ENCODE measurements at regions not wholly inside any gene's neighbourhood (a gene's known extent, or its start where the extent isn't known, plus 50 kb on each side); places are given as distances from the start of the nearest gene placed in this dataset.

- no peak overlapping the region for H3K27ac ChIP-seq (ENCODE audit: low read length)
- no peak overlapping the region for H3K9ac ChIP-seq (ENCODE audit: low read length)
- H3K4me1 ChIP-seq (ENCODE audit: control insufficient read depth, low read depth, low read length): peaks cover 6% of the 10 kb centered on the region
- H3K27me3 ChIP-seq (ENCODE audit: control insufficient read depth, insufficient read depth, low read length): no peaks in the 10 kb centered on the region
- H3K9me3 ChIP-seq (ENCODE audit: control insufficient read depth, low read depth, low read length): no peaks in the 10 kb centered on the region
- H3K4me3 ChIP-seq (ENCODE audit: low read length): no peak overlapping the region
- no peaks in the 10 kb centered on the region for H3K36me3 ChIP-seq (ENCODE audit: control insufficient read depth, low read depth, low read length)
Observed at GRCh38 chr11:44445500-44446365, 119.7 kb upstream of the CD82 start.

- peaks cover 6% of the 10 kb centered on the region for H3K4me1 ChIP-seq (ENCODE audit: control insufficient read depth, low read depth, low read length)
- no peak overlapping the region for H3K27ac ChIP-seq (ENCODE audit: low read length)
- no peaks in the 10 kb centered on the region for H3K9me3 ChIP-seq (ENCODE audit: control insufficient read depth, low read depth, low read length)
- no peaks in the 10 kb centered on the region for H3K27me3 ChIP-seq (ENCODE audit: control insufficient read depth, insufficient read depth, low read length)
- no peak overlapping the region for H3K4me3 ChIP-seq (ENCODE audit: low read length)
- H3K9ac ChIP-seq (ENCODE audit: low read length): no peak overlapping the region
- no peaks in the 10 kb centered on the region for H3K36me3 ChIP-seq (ENCODE audit: control insufficient read depth, low read depth, low read length)
Observed at GRCh38 chr11:44446366-44446762, 119.1 kb upstream of the CD82 start.

GRCh38 chr11:44446996-44447771, 118.3 kb upstream of the CD82 start:
- Histone ChIP-seq H3K27ac (ENCODE audit: low read length) (no peak overlapping the region), H3K27me3 (ENCODE audit: control insufficient read depth, insufficient read depth, low read length) (no peaks in the 10 kb centered on the region), H3K4me3 (ENCODE audit: low read length) (no peak overlapping the region), H3K9ac (ENCODE audit: low read length) (no peak overlapping the region), H3K4me1 (ENCODE audit: control insufficient read depth, low read depth, low read length) (peaks cover 6% of the 10 kb centered on the region), H3K36me3 (ENCODE audit: control insufficient read depth, low read depth, low read length) (no peaks in the 10 kb centered on the region), H3K9me3 (ENCODE audit: control insufficient read depth, low read depth, low read length) (no peaks in the 10 kb centered on the region)

GRCh38 chr11:44450295-44450932, 115.0 kb upstream of the CD82 start:
- no peak overlapping the region for H3K27ac ChIP-seq (ENCODE audit: low read length)

GRCh38 chr11:44451706-44452105, 113.8 kb upstream of the CD82 start:
- H3K36me3 ChIP-seq (ENCODE audit: control insufficient read depth, low read depth, low read length): no peaks in the 10 kb centered on the region

More at GRCh38 chr11:44450295-44450932, 115.0 kb upstream of the CD82 start:
- H3K36me3 ChIP-seq (ENCODE audit: control insufficient read depth, low read depth, low read length): no peaks in the 10 kb centered on the region
- H3K4me1 ChIP-seq (ENCODE audit: control insufficient read depth, low read depth, low read length): peaks cover 6% of the 10 kb centered on the region
- no peaks in the 10 kb centered on the region for H3K9me3 ChIP-seq (ENCODE audit: control insufficient read depth, low read depth, low read length)
- H3K27me3 ChIP-seq (ENCODE audit: control insufficient read depth, insufficient read depth, low read length): no peaks in the 10 kb centered on the region
- no peak overlapping the region for H3K9ac ChIP-seq (ENCODE audit: low read length)
- H3K4me3 ChIP-seq (ENCODE audit: low read length): no peak overlapping the region

GRCh38 chr11:44452827-44453572, 112.5 kb upstream of the CD82 start:
- Histone ChIP-seq H3K4me1 (ENCODE audit: control insufficient read depth, low read depth, low read length) (no peaks in the 10 kb centered on the region), H3K9ac (ENCODE audit: low read length) (no peak overlapping the region), H3K27me3 (ENCODE audit: control insufficient read depth, insufficient read depth, low read length) (no peaks in the 10 kb centered on the region)

More at GRCh38 chr11:44451706-44452105, 113.8 kb upstream of the CD82 start:
- H3K4me3 ChIP-seq (ENCODE audit: low read length): no peak overlapping the region
- no peak overlapping the region for H3K27ac ChIP-seq (ENCODE audit: low read length)
- H3K27me3 ChIP-seq (ENCODE audit: control insufficient read depth, insufficient read depth, low read length): no peaks in the 10 kb centered on the region
- no peak overlapping the region for H3K9ac ChIP-seq (ENCODE audit: low read length)
- no peaks in the 10 kb centered on the region for H3K4me1 ChIP-seq (ENCODE audit: control insufficient read depth, low read depth, low read length)
- H3K9me3 ChIP-seq (ENCODE audit: control insufficient read depth, low read depth, low read length): no peaks in the 10 kb centered on the region

GRCh38 chr11:44453871-44454270, 111.6 kb upstream of the CD82 start:
- H3K36me3 ChIP-seq (ENCODE audit: control insufficient read depth, low read depth, low read length): no peaks in the 10 kb centered on the region
- H3K4me1 ChIP-seq (ENCODE audit: control insufficient read depth, low read depth, low read length): no peaks in the 10 kb centered on the region
- no peak overlapping the region for H3K4me3 ChIP-seq (ENCODE audit: low read length)
- no peaks in the 10 kb centered on the region for H3K27me3 ChIP-seq (ENCODE audit: control insufficient read depth, insufficient read depth, low read length)
- no peak overlapping the region for H3K9ac ChIP-seq (ENCODE audit: low read length)
- H3K27ac ChIP-seq (ENCODE audit: low read length): no peak overlapping the region
- no peaks in the 10 kb centered on the region for H3K9me3 ChIP-seq (ENCODE audit: control insufficient read depth, low read depth, low read length)

More at GRCh38 chr11:44452827-44453572, 112.5 kb upstream of the CD82 start:
- Histone ChIP-seq H3K4me3 (ENCODE audit: low read length) (no peak overlapping the region), H3K36me3 (ENCODE audit: control insufficient read depth, low read depth, low read length) (no peaks in the 10 kb centered on the region), H3K27ac (ENCODE audit: low read length) (no peak overlapping the region), H3K9me3 (ENCODE audit: control insufficient read depth, low read depth, low read length) (no peaks in the 10 kb centered on the region)

- Histone ChIP-seq H3K27me3 (ENCODE audit: control insufficient read depth, insufficient read depth, low read length) (no peaks in the 10 kb centered on the region), H3K27ac (ENCODE audit: low read length) (no peak overlapping the region), H3K4me1 (ENCODE audit: control insufficient read depth, low read depth, low read length) (no peaks in the 10 kb centered on the region), H3K9me3 (ENCODE audit: control insufficient read depth, low read depth, low read length) (no peaks in the 10 kb centered on the region), H3K4me3 (ENCODE audit: low read length) (no peak overlapping the region), H3K9ac (ENCODE audit: low read length) (no peak overlapping the region), H3K36me3 (ENCODE audit: control insufficient read depth, low read depth, low read length) (no peaks in the 10 kb centered on the region)
Observed at GRCh38 chr11:44454666-44455065, 110.8 kb upstream of the CD82 start.

- Histone ChIP-seq H3K4me3 (ENCODE audit: low read length) (no peak overlapping the region), H3K9me3 (ENCODE audit: control insufficient read depth, low read depth, low read length) (no peaks in the 10 kb centered on the region), H3K36me3 (ENCODE audit: control insufficient read depth, low read depth, low read length) (no peaks in the 10 kb centered on the region), H3K27me3 (ENCODE audit: control insufficient read depth, insufficient read depth, low read length) (no peaks in the 10 kb centered on the region), H3K27ac (ENCODE audit: low read length) (no peak overlapping the region), H3K9ac (ENCODE audit: low read length) (no peak overlapping the region), H3K4me1 (ENCODE audit: control insufficient read depth, low read depth, low read length) (no peaks in the 10 kb centered on the region)
Observed at GRCh38 chr11:44456544-44457300, 108.7 kb upstream of the CD82 start.

- Histone ChIP-seq H3K27me3 (ENCODE audit: control insufficient read depth, insufficient read depth, low read length) (no peaks in the 10 kb centered on the region), H3K4me3 (ENCODE audit: low read length) (no peak overlapping the region), H3K27ac (ENCODE audit: low read length) (no peak overlapping the region), H3K36me3 (ENCODE audit: control insufficient read depth, low read depth, low read length) (no peaks in the 10 kb centered on the region), H3K9ac (ENCODE audit: low read length) (no peak overlapping the region), H3K9me3 (ENCODE audit: control insufficient read depth, low read depth, low read length) (no peaks in the 10 kb centered on the region), H3K4me1 (ENCODE audit: control insufficient read depth, low read depth, low read length) (no peaks in the 10 kb centered on the region)
Observed at GRCh38 chr11:44457862-44458261, 107.6 kb upstream of the CD82 start.
